Esophagus muscularis mucosa (tissue), 4 donors: ENCODE measurements at regions not wholly inside any gene's neighbourhood (a gene's known extent, or its start where the extent isn't known, plus 50 kb on each side); places are given as distances from the start of the nearest gene placed in this dataset.

Experiments used
- DNase-seq: peaks from one replicate; pipeline ENCODE4 v3.0.0-alpha.2; 2017; ENCODE audit errors: extremely low spot score
- H3K27ac ChIP-seq, 4 donors: fragments of 200-600 bp; sonication (generic); replicated peaks in 1 of 4; 1 replicate in 3 of 4; 2 replicates in 1 of 4; pipeline ENCODE4 v1.5.1; 2016 to 2019; ENCODE audit warnings: mild to moderate bottlenecking in 1 of 4
- H3K27me3 ChIP-seq, 4 donors: fragments of 200-600 bp; sonication (generic); one replicate each; pipeline versions ENCODE4 v1.5.1 to v1.6.0; 2016 to 2019
- H3K36me3 ChIP-seq, 4 donors: fragments of 200-600 bp; sonication (generic); one replicate each; pipeline ENCODE4 v1.5.1; 2016 to 2019
- H3K4me1 ChIP-seq, 4 donors: fragments of 200-600 bp; sonication (generic); one replicate each; pipeline ENCODE4 v1.5.1; 2016 to 2019
- H3K4me3 ChIP-seq, 4 donors: fragments of 200-600 bp; sonication (generic); 1 replicate in 2 of 4; 2 replicates in 2 of 4; pipeline ENCODE4 v1.5.1; 2016 to 2019; ENCODE audit warnings: mild to moderate bottlenecking in 4 of 4, moderate library complexity in 1 of 4
- H3K9me3 ChIP-seq, 4 donors: fragments of 200-600 bp; sonication (generic); 1 replicate in 3 of 4; 2 replicates in 1 of 4; pipeline ENCODE4 v1.5.1; 2016 to 2019
- CTCF ChIP-seq, 3 experiments: fragments of 200-600 bp in 2 of 3; fragments of 450-650 bp in 1 of 3; sonication (generic) in 2 of 3; IDR thresholded peaks; one replicate each; pipeline ENCODE4 v1.5.1; 2017 to 2019; ENCODE audit warnings: antibody characterized with exemption in 3 of 3, mild to moderate bottlenecking in 2 of 3, moderate library complexity in 1 of 3
- EP300 ChIP-seq: sonication (generic); formaldehyde crosslinking; IDR thresholded peaks from one replicate; pipeline ENCODE4 v1.6.1; 2017; ENCODE audit warnings: antibody characterized with exemption
- POLR2A ChIP-seq: fragments of 450-650 bp; IDR thresholded peaks from one replicate; pipeline ENCODE4 v1.6.1; 2017; ENCODE audit warnings: antibody characterized with exemption, moderate library complexity, mild to moderate bottlenecking, low read depth
- POLR2AphosphoS5 ChIP-seq, 2 donors: sonication (generic); formaldehyde crosslinking; IDR thresholded peaks; one replicate each; pipeline ENCODE4 v1.6.1; 2017; ENCODE audit warnings: antibody characterized with exemption in 2 of 2
- WGBS: methylation state at CpG from one replicate; pipeline ENCODE4 v1.1.5; 2018; 5-methylcytosine and 5-hydroxymethylcytosine counted together
- intact Hi-C: fragments of 100-400 bp; cut with DNase I; formaldehyde crosslinking; loops from one replicate; pipeline ENCODE4 v1.15.1; 2023

- H3K36me3 ChIP-seq = no peaks in the 10 kb centered on the region
- H3K4me3 ChIP-seq = no peak overlapping the region
- H3K9me3 ChIP-seq = no peaks in the 10 kb centered on the region
- H3K4me1 ChIP-seq = no peaks in the 10 kb centered on the region
- DNase-seq = no peak
- no peak overlapping the region for H3K27ac ChIP-seq
- TF ChIP-seq POLR2AphosphoS5 (IDR thresholded peaks at IDR 0.05) = no peak
- no peak for TF ChIP-seq POLR2A
- TF ChIP-seq EP300 = no peak
- no peak for TF ChIP-seq CTCF (IDR thresholded peaks at IDR 0.05)
- H3K27me3 ChIP-seq = no peaks in the 10 kb centered on the region
- intact Hi-C loops = no loop called here
These were observed 343.4 kb downstream of the BRINP2 start for GRCh38 chr1:177514207-177514606.

- intact Hi-C loops = no loop called here
- Histone ChIP-seq H3K27me3 (no peaks in the 10 kb centered on the region), H3K9me3 (peaks cover 0 to 7% (median 2%) of the 10 kb centered on the region in 4 donors), H3K4me3 (no peak overlapping the region), H3K36me3 (no peaks in the 10 kb centered on the region), H3K4me1 (no peaks in the 10 kb centered on the region), H3K27ac (no peak overlapping the region)
- no peak for DNase-seq
- TF ChIP-seq CTCF (IDR thresholded peaks at IDR 0.05) = no peak
- TF ChIP-seq POLR2AphosphoS5 (IDR thresholded peaks at IDR 0.05) = no peak
- no peak for TF ChIP-seq EP300
- 74% methylated on average over 5 of the region's 5 CpGs for WGBS
These were observed 340.3 kb downstream of the BRINP2 start for GRCh38 chr1:177511036-177511435.

GRCh38 chr1:177505905-177506590 lies 335.3 kb downstream of the BRINP2 start:
- no peaks in the 10 kb centered on the region for H3K4me1 ChIP-seq
- H3K9me3 ChIP-seq = peaks cover 0 to 12% (median 5%) of the 10 kb centered on the region in 4 donors
- intact Hi-C loops = no loop called here
- H3K27me3 ChIP-seq = no peaks in the 10 kb centered on the region
- TF ChIP-seq CTCF (IDR thresholded peaks at IDR 0.05) (no peak), EP300 (no peak), POLR2AphosphoS5 (IDR thresholded peaks at IDR 0.05) (no peak), POLR2A (no peak)
- DNase-seq = no peak
- 69% methylated on average over 1 of the region's 1 CpG for WGBS
- H3K4me3 ChIP-seq = no peak overlapping the region
- H3K27ac ChIP-seq = no peak overlapping the region
- no peaks in the 10 kb centered on the region for H3K36me3 ChIP-seq

GRCh38 chr1:177495878-177496277 lies 325.1 kb downstream of the BRINP2 start:
- no peak for TF ChIP-seq POLR2A
- TF ChIP-seq EP300 = no peak
- TF ChIP-seq POLR2AphosphoS5 (IDR thresholded peaks at IDR 0.05) = no peak
- no peak for TF ChIP-seq CTCF (IDR thresholded peaks at IDR 0.05)
- H3K27me3 ChIP-seq = no peaks in the 10 kb centered on the region
- peaks cover 0 to 13% (median 3%) of the 10 kb centered on the region in 4 donors for H3K9me3 ChIP-seq
- no peaks in the 10 kb centered on the region for H3K36me3 ChIP-seq
- 68% methylated on average over 2 of the region's 2 CpGs for WGBS
- no peak for DNase-seq
- intact Hi-C loops = no loop called here
- H3K4me1 ChIP-seq = no peaks in the 10 kb centered on the region
- H3K27ac ChIP-seq = no peak overlapping the region
- H3K4me3 ChIP-seq = no peak overlapping the region

DNA sequence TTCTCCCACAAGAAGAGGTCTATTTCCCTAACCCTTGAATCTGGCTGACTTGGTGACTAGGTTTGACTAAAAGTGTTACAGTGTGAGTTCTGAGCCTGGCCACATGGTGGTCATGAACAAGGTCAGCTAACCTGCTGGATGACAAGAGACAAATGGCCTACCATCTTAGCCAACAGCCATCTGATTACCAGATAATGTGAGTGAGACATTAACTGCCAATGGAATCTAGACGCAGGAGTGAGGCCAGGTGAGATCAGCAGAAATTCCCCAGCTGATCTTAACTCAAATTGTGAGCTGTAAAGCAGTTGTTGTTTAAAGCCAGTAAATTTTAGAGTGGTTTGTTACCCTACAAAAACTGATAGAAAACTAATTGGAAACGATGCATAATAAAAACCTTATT lies 320.0 kb downstream of the BRINP2 start:
- TF ChIP-seq POLR2A = no peak
- TF ChIP-seq EP300 = no peak
- TF ChIP-seq CTCF (IDR thresholded peaks at IDR 0.05) = no peak
- no peak for TF ChIP-seq POLR2AphosphoS5 (IDR thresholded peaks at IDR 0.05)
- intact Hi-C loops = no loop called here
- WGBS = 77% methylated on average over 2 of the region's 2 CpGs

More for the DNA sequence above, 320.0 kb downstream of the BRINP2 start:
- no peaks in the 10 kb centered on the region for H3K27me3 ChIP-seq
- H3K36me3 ChIP-seq = no peaks in the 10 kb centered on the region
- peaks cover 0 to 2% (median 0%) of the 10 kb centered on the region in 4 donors for H3K9me3 ChIP-seq
- no peak overlapping the region for H3K27ac ChIP-seq
- H3K4me3 ChIP-seq = no peak overlapping the region
- DNase-seq = no peak
- no peaks in the 10 kb centered on the region for H3K4me1 ChIP-seq
